ENCODE measurements at regions not wholly inside any gene's neighbourhood (a gene's known extent, or its start where the extent isn't known, plus 50 kb on each side); places are given as distances from the start of the nearest gene placed in this dataset.

GRCh38 chr1:58062635-58063034 is 483.9 kb downstream of the OMA1 start:
- no peak for TF ChIP-seq CTCF (conservative IDR thresholded peaks at IDR 0.05)
- H3K4me3 ChIP-seq (ENCODE audit: low read length), result no peak overlapping the region
- H3K27me3 ChIP-seq (ENCODE audit: control insufficient read depth, insufficient read depth, low read length, poor library complexity, severe bottlenecking), result no peaks in the 10 kb centered on the region
- no peak overlapping the region for H3K4me3 Mint-ChIP-seq
- no peaks in the 10 kb centered on the region for H3K9me3 ChIP-seq (ENCODE audit: control insufficient read depth, low read length)
- H3K9ac ChIP-seq (ENCODE audit: extremely low read depth, low read length, poor library complexity, severe bottlenecking), result no peak overlapping the region
- H3K36me3 Mint-ChIP-seq (ENCODE audit: low read depth), result no peaks in the 10 kb centered on the region
- no peak overlapping the region for H3K27ac ChIP-seq (ENCODE audit: low read depth, low read length)
- H3K27me3 Mint-ChIP-seq (ENCODE audit: insufficient read depth), result peaks cover 5% of the 10 kb centered on the region
- no peak for DNase-seq
- no peaks in the 10 kb centered on the region for H3K9me3 Mint-ChIP-seq
- H3K36me3 ChIP-seq (ENCODE audit: control insufficient read depth, insufficient read depth, low read length), result no peaks in the 10 kb centered on the region
- WGBS, 2 experiments (ENCODE audit: insufficient coverage in 1 of 2, insufficient read length in 1 of 2), result 94 to 100% methylated on average over 4 of the region's 4 CpGs
- no peak overlapping the region for H3K27ac Mint-ChIP-seq
- H3K4me1 Mint-ChIP-seq, result peaks cover 11% of the 10 kb centered on the region
- H3K4me1 ChIP-seq (ENCODE audit: control insufficient read depth, insufficient read depth, low read length), result no peaks in the 10 kb centered on the region

- Histone ChIP-seq H3K36me3 (ENCODE audit: control insufficient read depth, insufficient read depth, low read length) (no peaks in the 10 kb centered on the region), H3K9ac (ENCODE audit: extremely low read depth, low read length, poor library complexity, severe bottlenecking) (no peak overlapping the region), H3K27me3 (ENCODE audit: control insufficient read depth, insufficient read depth, low read length, poor library complexity, severe bottlenecking) (no peaks in the 10 kb centered on the region), H3K4me3 (ENCODE audit: low read length) (no peak overlapping the region), H3K4me1 (ENCODE audit: control insufficient read depth, insufficient read depth, low read length) (no peaks in the 10 kb centered on the region), H3K27ac (ENCODE audit: low read depth, low read length) (no peak overlapping the region), H3K9me3 (ENCODE audit: control insufficient read depth, low read length) (no peaks in the 10 kb centered on the region)
- no peak for TF ChIP-seq CTCF (conservative IDR thresholded peaks at IDR 0.05)
- no peaks in the 10 kb centered on the region for H3K36me3 Mint-ChIP-seq (ENCODE audit: low read depth)
- WGBS, 2 experiments (ENCODE audit: insufficient coverage in 1 of 2, insufficient read length in 1 of 2), result 90 to 96% methylated on average over 7 to 9 of the region's 9 CpGs
- DNase-seq, result no peak
- peaks cover 5% of the 10 kb centered on the region for H3K27me3 Mint-ChIP-seq (ENCODE audit: insufficient read depth)
- H3K4me1 Mint-ChIP-seq, result peaks cover 2% of the 10 kb centered on the region
- H3K27ac Mint-ChIP-seq, result no peak overlapping the region
- H3K9me3 Mint-ChIP-seq, result no peaks in the 10 kb centered on the region
- no peak overlapping the region for H3K4me3 Mint-ChIP-seq
Measured at GRCh38 chr1:58060559-58061170, 485.9 kb downstream of the OMA1 start.

- Histone ChIP-seq H3K9me3 (ENCODE audit: control insufficient read depth, low read length) (no peaks in the 10 kb centered on the region), H3K36me3 (ENCODE audit: control insufficient read depth, insufficient read depth, low read length) (no peaks in the 10 kb centered on the region), H3K27me3 (ENCODE audit: control insufficient read depth, insufficient read depth, low read length, poor library complexity, severe bottlenecking) (no peaks in the 10 kb centered on the region), H3K27ac (ENCODE audit: low read depth, low read length) (no peak overlapping the region), H3K9ac (ENCODE audit: extremely low read depth, low read length, poor library complexity, severe bottlenecking) (no peak overlapping the region), H3K4me1 (ENCODE audit: control insufficient read depth, insufficient read depth, low read length) (no peaks in the 10 kb centered on the region), H3K4me3 (ENCODE audit: low read length) (no peak overlapping the region)
- H3K27ac Mint-ChIP-seq, result no peak overlapping the region
- TF ChIP-seq CTCF (conservative IDR thresholded peaks at IDR 0.05), result no peak
- H3K4me1 Mint-ChIP-seq, result no peaks in the 10 kb centered on the region
- H3K36me3 Mint-ChIP-seq (ENCODE audit: low read depth), result no peaks in the 10 kb centered on the region
- peaks cover 5% of the 10 kb centered on the region for H3K27me3 Mint-ChIP-seq (ENCODE audit: insufficient read depth)
- H3K4me3 Mint-ChIP-seq, result no peak overlapping the region
- no peak for DNase-seq
- 67 to 82% methylated on average over 5 to 6 of the region's 6 CpGs for WGBS, 2 experiments (ENCODE audit: insufficient coverage in 1 of 2, insufficient read length in 1 of 2)
- H3K9me3 Mint-ChIP-seq, result no peaks in the 10 kb centered on the region
Measured at GRCh38 chr1:58059789-58060188, 486.7 kb downstream of the OMA1 start.
